H1 (cell line): ENCODE measurements at regions not wholly inside any gene's neighbourhood (a gene's known extent, or its start where the extent isn't known, plus 50 kb on each side); places are given as distances from the start of the nearest gene placed in this dataset.

ENCODE experiments used
- EP300 ChIP-seq, 2 experiments: IDR thresholded peaks; 1 replicate in 1 of 2; 2 replicates in 1 of 2; pipeline ENCODE4 v1.6.1; 2011 to 2012; ENCODE audit warnings: low read depth in 2 of 2, low read length in 2 of 2, mild to moderate bottlenecking in 2 of 2, borderline replicate concordance in 1 of 2, inconsistent platforms in 1 of 2, moderate library complexity in 1 of 2
- GABPA ChIP-seq: IDR thresholded peaks from 2 replicates; pipeline ENCODE4 v1.6.1; 2011; ENCODE audit warnings: mild to moderate bottlenecking, low read length, moderate library complexity, borderline replicate concordance; ENCODE audit not compliant: insufficient read depth

DNA sequence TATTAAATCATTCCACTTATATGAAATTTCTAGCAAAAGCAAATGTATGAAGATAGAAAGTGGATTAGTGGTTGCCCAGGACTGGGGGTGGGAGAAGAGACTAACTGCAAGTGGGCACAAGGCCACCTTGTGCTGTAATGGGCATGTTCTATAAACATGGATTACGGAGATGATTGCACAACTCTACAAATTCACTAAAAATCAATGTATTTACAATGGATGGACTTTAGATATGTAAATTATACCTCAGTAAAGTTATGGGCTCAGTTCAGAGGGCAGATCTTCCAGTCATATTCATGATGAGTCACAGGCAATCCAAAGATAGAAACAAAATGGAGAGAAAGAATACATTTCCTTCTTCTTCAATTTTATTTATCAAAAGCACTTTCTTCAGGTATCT lies 173.9 kb downstream of the NDUFA12 start (continued):
- TF ChIP-seq EP300 (IDR thresholded peaks at IDR 0.05; ENCODE audit: borderline replicate concordance in 1 of 2, low read depth in 2 of 2, low read length in 2 of 2) (no peak), GABPA (no peak)
- TF ChIP-seq, all 59 proteins: peak for 0
